GM12892 (cell line): ENCODE measurements at regions not wholly inside any gene's neighbourhood (a gene's known extent, or its start where the extent isn't known, plus 50 kb on each side); places are given as distances from the start of the nearest gene placed in this dataset.

Experiments used
- POLR2A ChIP-seq: IDR thresholded peaks from 2 replicates; pipeline ENCODE4 v1.6.1; 2011; ENCODE audit warnings: low read depth, low read length, control low read depth
- POLR2AphosphoS5 ChIP-seq: IDR thresholded peaks from 2 replicates; pipeline ENCODE4 v1.6.1; 2011; ENCODE audit warnings: low read depth, low read length, control low read depth

- TF ChIP-seq POLR2A = no peak
- no peak for TF ChIP-seq POLR2AphosphoS5
Measured at GRCh38 chr1:193726722-193727121, 540.3 kb upstream of the B3GALT2 start.
